ENCODE measurements at regions not wholly inside any gene's neighbourhood (a gene's known extent, or its start where the extent isn't known, plus 50 kb on each side); places are given as distances from the start of the nearest gene placed in this dataset.

DNA sequence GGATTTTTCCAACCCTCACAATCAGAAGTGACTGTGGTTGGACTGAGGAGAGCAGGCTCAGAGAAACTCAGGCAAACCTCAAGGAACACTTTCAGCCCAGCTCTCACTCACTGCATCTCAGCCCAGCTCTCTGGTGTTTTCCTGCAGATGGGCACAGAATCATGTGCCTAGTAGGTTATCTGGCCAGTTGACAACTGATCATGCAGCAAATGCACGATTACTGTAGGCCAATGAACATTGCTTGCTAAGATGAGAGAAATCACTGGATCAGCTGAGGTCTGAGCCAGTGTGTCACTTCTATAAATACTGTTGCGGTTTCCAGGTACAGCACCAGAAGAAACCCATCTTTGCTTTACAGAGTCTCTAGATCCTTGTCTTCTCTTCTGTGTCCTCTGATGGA, 540.5 kb downstream of the CD83 start (continued):
- TF ChIP-seq, protein P1, sequence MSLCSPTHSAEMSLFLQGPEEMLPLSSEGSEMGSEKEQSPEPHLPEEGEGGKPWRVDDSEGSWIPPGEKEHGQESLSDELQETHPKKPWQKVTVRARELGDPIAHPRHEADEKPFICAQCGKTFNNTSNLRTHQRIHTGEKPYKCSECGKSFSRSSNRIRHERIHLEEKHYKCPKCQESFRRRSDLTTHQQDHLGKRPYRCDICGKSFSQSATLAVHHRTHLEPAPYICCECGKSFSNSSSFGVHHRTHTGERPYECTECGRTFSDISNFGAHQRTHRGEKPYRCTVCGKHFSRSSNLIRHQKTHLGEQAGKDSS (CRISPR knock-in tag; IDR thresholded peaks at IDR 0.05; ENCODE audit: borderline replicate concordance, low read depth), result no peak
- TF ChIP-seq MTF2 (CRISPR knock-in tag; IDR thresholded peaks at IDR 0.05; ENCODE audit: borderline replicate concordance) (no peak), CBFB (CRISPR knock-in tag; IDR thresholded peaks at IDR 0.05) (no peak), BCL6 (CRISPR knock-in tag; IDR thresholded peaks at IDR 0.05) (no peak), ZSCAN22 (CRISPR knock-in tag; IDR thresholded peaks at IDR 0.05) (no peak), ZMAT3 (CRISPR knock-in tag; conservative IDR thresholded peaks at IDR 0.05) (no peak), ZNF275 (CRISPR knock-in tag; IDR thresholded peaks at IDR 0.05; ENCODE audit: borderline replicate concordance) (no peak), FOXA3 (CRISPR knock-in tag; IDR thresholded peaks at IDR 0.05) (no peak), PPARG (CRISPR knock-in tag; conservative IDR thresholded peaks at IDR 0.05) (no peak), ZBTB39 (CRISPR knock-in tag; IDR thresholded peaks at IDR 0.05) (no peak)

All from HepG2 (cell line).